Kidney epithelial cell (primary cell): ENCODE measurements at regions not wholly inside any gene's neighbourhood (a gene's known extent, or its start where the extent isn't known, plus 50 kb on each side); places are given as distances from the start of the nearest gene placed in this dataset.

Experiments used
- DNase-seq: peaks from one replicate; pipeline ENCODE4 v3.0.0-alpha.2; 2010; ENCODE audit warnings: low read depth
- H3K27me3 ChIP-seq: 2 replicates; pipeline ENCODE4 v1.6.0; 2011; ENCODE audit warnings: low read length; ENCODE audit not compliant: control insufficient read depth, insufficient read depth
- H3K36me3 ChIP-seq: 2 replicates; pipeline ENCODE4 v1.5.1; 2011; ENCODE audit warnings: low read length; ENCODE audit not compliant: control insufficient read depth, insufficient read depth
- H3K4me3 ChIP-seq: 2 replicates; pipeline ENCODE4 v1.5.1; 2011; ENCODE audit warnings: low read depth, mild to moderate bottlenecking, control low read depth, low read length
- CTCF ChIP-seq: IDR thresholded peaks from 2 replicates; pipeline ENCODE4 v1.5.1; 2011; ENCODE audit warnings: mild to moderate bottlenecking, moderate library complexity, low read length, control low read depth, inconsistent platforms; ENCODE audit not compliant: insufficient read depth, poor library complexity, severe bottlenecking

- DNase-seq: no peak
- no peaks in the 10 kb centered on the region for H3K27me3 ChIP-seq
- no peak for TF ChIP-seq CTCF
- no peak overlapping the region for H3K4me3 ChIP-seq
- no peaks in the 10 kb centered on the region for H3K36me3 ChIP-seq
Observed at GRCh38 chr1:8147956-8148355, 121.8 kb upstream of the ERRFI1 start.

- H3K27me3 ChIP-seq: no peaks in the 10 kb centered on the region
- no peaks in the 10 kb centered on the region for H3K36me3 ChIP-seq
- no peak for TF ChIP-seq CTCF
- DNase-seq: no peak
- H3K4me3 ChIP-seq: no peak overlapping the region
Observed at GRCh38 chr1:8146257-8146855, 120.2 kb upstream of the ERRFI1 start.

- Histone ChIP-seq H3K36me3 (no peaks in the 10 kb centered on the region), H3K27me3 (no peaks in the 10 kb centered on the region), H3K4me3 (no peak overlapping the region)
- no peak for DNase-seq
- TF ChIP-seq CTCF: no peak
Observed at GRCh38 chr1:8145545-8146202, 119.6 kb upstream of the ERRFI1 start.

GRCh38 chr1:8144323-8144722, 118.2 kb upstream of the ERRFI1 start:
- Histone ChIP-seq H3K27me3 (no peaks in the 10 kb centered on the region), H3K4me3 (no peak overlapping the region), H3K36me3 (no peaks in the 10 kb centered on the region)
- no peak for TF ChIP-seq CTCF
- DNase-seq: no peak

- no peaks in the 10 kb centered on the region for H3K27me3 ChIP-seq
- no peak for DNase-seq
- H3K4me3 ChIP-seq: no peak overlapping the region
- no peaks in the 10 kb centered on the region for H3K36me3 ChIP-seq
- no peak for TF ChIP-seq CTCF
Observed at GRCh38 chr1:8142955-8143629, 117.0 kb upstream of the ERRFI1 start.

GRCh38 chr1:8139941-8140340, 113.8 kb upstream of the ERRFI1 start:
- Histone ChIP-seq H3K4me3 (no peak overlapping the region), H3K27me3 (no peaks in the 10 kb centered on the region), H3K36me3 (no peaks in the 10 kb centered on the region)
- TF ChIP-seq CTCF: no peak
- no peak for DNase-seq
